Heart left ventricle (tissue), 13 donors: ENCODE measurements at regions not wholly inside any gene's neighbourhood (a gene's known extent, or its start where the extent isn't known, plus 50 kb on each side); places are given as distances from the start of the nearest gene placed in this dataset.

Source experiments
- POLR2A ChIP-seq, 2 donors: fragments of 450-650 bp; IDR thresholded peaks; one replicate each; pipeline ENCODE4 v1.6.1; 2017; ENCODE audit warnings: antibody characterized with exemption in 2 of 2, mild to moderate bottlenecking in 2 of 2, moderate library complexity in 2 of 2
- TF ChIP-seq, protein P1 (sequence below), 12 donors: fragments of 200-600 bp; sonication (generic) in 4 of 12; IDR thresholded peaks; one replicate each; pipeline versions ENCODE4 v1.5.0 to v1.8.0; 2018 to 2022; ENCODE audit warnings: antibody characterized with exemption in 12 of 12, mild to moderate bottlenecking in 5 of 12
- donor health status: ischemic (EF 13 %, LVEDD 7.1; RV severe dilation, severe dysfunction).
- donor health status: DM: no; HTN: yes; CAD: no.
- donor health status: DM: no; HTN: no; CAD: no.
- donor health status: ischemic (EF 25% LVEDD 6.9; RV normal size, moderate dysfunction).
- donor health status: ischemic (EF 25% LVEDD 5.7; RV mildly dilated, moderate dysfunction).
- donor health status: ischemic (EF 35%, LVEDD 5.7; RV mildly dilated, moderate dysfunction).
- donor health status: nonischemic (EF 11% LVEDD 7.7; RV severe dilation, severe dysfunction).
- donor health status: DM: yes; HTN: yes; CAD: no.
- donor health status: PGD.
- donor health status: ischemic (EF 29% LVEDD 5.4; RV normal size, mild dysfunction).
- donor health status: nonischemic (EF 23%, LVEDD 6.1; RV moderate dilation, normal function).

DNA sequence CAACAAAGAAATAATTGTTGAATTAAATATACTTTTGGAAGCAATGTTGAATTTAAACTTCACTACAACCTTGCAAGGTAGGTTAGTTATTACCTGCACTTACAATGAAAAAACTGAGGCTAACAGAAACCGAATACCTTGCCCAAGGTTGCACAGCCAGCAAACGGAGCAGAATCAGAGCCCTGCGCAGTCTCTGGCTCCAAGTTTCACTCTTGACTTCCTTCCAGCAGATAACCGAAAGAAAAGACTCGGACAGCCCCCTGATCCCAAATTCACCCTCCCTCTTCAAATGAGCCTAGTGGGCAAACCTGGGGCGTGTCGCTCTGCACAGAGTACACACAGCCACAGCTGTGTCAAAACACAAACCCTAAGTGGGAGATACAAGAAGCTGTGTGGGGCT is 72.1 kb upstream of the FOXQ1 start:
- TF ChIP-seq, protein P1, sequence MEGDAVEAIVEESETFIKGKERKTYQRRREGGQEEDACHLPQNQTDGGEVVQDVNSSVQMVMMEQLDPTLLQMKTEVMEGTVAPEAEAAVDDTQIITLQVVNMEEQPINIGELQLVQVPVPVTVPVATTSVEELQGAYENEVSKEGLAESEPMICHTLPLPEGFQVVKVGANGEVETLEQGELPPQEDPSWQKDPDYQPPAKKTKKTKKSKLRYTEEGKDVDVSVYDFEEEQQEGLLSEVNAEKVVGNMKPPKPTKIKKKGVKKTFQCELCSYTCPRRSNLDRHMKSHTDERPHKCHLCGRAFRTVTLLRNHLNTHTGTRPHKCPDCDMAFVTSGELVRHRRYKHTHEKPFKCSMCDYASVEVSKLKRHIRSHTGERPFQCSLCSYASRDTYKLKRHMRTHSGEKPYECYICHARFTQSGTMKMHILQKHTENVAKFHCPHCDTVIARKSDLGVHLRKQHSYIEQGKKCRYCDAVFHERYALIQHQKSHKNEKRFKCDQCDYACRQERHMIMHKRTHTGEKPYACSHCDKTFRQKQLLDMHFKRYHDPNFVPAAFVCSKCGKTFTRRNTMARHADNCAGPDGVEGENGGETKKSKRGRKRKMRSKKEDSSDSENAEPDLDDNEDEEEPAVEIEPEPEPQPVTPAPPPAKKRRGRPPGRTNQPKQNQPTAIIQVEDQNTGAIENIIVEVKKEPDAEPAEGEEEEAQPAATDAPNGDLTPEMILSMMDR (IDR thresholded peaks at IDR 0.05): no peak
- no peak for TF ChIP-seq POLR2A (IDR thresholded peaks at IDR 0.05)
